ENCODE measurements at regions not wholly inside any gene's neighbourhood (a gene's known extent, or its start where the extent isn't known, plus 50 kb on each side); places are given as distances from the start of the nearest gene placed in this dataset.
A peak's percentile ranks its signal among the peaks of the same experiment; 100 is the strongest.
"Not testable (repeated sequence)": the region's sequence is repeated elsewhere in the genome, so short reads cannot be mapped to it uniquely, and the experiment has no call there.

DNA sequence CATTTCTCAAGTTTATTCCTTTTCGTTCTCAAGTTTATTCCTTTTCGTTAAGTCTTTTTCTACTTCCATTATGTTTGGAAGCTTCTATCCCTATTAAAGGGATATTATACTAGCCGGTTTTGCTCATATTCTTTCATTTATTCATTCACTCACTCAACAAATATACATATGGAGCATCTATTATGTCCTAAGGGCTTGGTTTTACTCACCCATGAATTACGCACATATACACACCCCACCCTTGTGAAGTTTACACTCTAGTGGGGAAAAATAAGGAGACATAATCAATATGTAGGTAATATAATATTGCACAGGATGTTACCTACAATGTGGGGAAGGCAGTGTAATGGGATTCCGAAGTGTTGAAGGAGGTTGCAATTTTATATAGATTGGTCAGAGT is 90.5 kb downstream of the ACTL7B start:
- DNase-seq (ENCODE audit: low spot score), result no peak

DNA sequence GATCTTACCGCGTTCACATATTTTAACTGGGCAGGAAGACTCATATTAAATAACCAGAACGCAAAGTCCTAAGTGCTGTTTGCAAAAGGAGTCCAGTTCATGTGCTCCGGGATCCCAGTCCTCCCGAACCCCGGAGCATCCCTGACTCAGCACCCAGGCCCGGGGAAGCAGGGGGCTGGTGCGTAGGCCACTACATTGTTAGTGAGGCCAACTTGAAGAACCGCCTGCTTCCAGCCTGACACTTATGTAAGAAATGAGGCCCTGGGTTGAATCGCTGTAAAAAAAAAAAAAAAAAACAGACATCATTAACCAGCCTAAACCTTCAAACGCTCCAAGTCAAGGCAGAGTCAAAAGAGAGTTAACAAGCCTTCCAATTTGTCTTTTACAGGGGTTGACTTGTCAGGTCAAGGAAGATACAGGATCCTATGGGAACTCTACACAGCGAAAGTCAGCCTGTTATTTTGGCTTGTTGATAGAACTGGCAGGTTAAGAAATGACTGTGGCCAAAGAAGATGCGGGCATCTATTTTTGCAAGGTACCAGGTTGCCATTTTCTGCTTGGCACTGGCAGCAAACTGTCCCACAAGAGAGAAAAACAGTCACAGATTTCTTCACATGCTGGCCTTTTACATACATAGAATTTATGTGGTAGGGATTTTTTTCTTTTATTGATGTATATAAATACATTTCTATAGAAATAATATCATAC is 93.3 kb downstream of the ACTL7B start:
- DNase-seq (ENCODE audit: low spot score), result no peak

- peak; percentile 81 for DNase-seq (ENCODE audit: low spot score)
Observed at GRCh38 chr9:108761655-108762347, 94.0 kb downstream of the ACTL7B start.

DNA sequence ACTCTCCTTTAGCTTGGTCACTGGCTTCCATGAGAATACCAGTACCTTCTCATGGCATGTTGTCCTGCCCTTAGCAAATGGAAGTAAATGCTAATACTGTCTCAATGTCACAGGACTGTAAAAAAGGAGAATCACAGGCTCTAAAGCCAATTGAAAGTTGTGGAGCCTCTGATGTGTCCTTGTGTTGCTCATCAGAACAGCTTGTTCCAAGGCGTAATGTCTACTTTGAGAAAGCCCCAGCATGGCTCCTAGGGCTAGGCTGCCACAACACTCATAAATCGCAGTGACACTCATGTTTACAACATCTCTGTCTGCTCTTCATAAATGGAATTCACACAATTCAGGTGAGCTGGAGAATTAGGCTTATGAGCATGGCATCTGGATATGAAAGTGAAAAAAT is 94.9 kb downstream of the ACTL7B start:
- DNase-seq (ENCODE audit: low spot score), result no peak

DNA sequence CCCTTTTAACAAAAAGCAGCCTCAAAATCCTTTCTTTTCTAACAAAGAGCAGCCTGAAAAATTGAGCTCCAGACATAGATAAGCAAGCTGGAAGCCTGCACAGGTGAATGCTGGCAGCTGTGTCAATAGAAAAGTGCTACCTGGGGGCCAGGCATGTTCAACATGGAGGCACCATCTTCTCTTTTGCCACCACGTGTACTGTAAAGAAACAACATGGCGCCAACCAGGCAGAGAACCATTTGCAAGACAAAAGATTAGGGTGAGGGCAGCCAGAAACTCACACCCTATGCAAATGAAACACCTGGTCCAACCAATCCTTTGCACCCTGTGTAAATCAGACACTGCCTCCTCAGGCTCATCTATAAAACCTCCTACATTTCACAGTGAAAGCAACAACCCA is 96.0 kb downstream of the ACTL7B start:
- no peak for DNase-seq (ENCODE audit: low spot score)

GRCh38 chr9:108759399-108759798 is 96.4 kb downstream of the ACTL7B start:
- DNase-seq (ENCODE audit: low spot score), result no peak

GRCh38 chr9:108756746-108757490 is 98.9 kb downstream of the ACTL7B start:
- no peak for DNase-seq (ENCODE audit: low spot score)

GRCh38 chr9:108755979-108756378 is 99.8 kb downstream of the ACTL7B start:
- DNase-seq (ENCODE audit: low spot score), result no peak

- no peak for DNase-seq (ENCODE audit: low spot score)
Observed at GRCh38 chr9:108751369-108751768, 104.4 kb downstream of the ACTL7B start.

DNA sequence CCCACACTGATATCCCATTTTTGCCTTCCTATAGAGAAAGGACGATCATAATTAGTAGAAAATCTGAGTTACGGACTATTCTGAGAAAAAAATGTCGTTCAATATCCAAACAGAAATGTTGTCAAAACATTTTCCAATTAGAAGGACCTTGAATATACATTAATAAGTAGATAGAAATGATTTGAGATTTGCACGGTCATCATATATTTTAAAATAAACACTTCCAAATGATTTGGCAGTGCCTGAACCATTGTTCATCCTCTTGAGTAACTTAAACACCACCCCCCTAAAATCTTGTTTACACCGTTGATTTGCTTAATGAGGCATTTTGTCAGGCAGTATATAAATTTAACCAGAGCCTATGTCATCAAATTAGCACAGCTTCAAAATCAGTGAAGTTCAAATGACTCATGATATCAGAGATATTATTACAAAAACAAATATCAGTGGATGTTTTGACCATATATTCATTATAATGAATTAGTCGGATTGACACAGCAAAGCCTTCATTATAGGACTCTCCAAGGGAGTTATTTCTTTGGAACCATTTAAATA is 105.0 kb downstream of the ACTL7B start:
- DNase-seq (ENCODE audit: low spot score), result no peak

DNA sequence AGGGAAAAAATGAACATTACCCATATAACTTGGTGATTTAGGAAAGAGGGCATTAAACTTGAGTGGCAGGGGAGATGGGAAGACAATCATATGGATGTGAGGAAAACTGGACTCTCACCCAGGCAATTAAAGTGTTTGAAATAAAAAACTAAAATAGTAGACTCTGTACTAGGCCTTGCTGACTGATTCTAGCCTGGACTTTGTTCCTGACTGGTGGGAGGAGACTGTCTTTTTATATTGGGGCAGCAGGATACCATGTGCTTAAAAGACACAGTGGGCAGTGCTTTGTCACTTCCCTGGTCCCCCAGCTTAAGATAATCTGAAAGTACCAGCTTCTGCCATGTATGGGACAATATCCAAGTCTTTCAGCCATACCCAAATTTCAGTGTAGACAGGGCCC is 107.0 kb downstream of the ACTL7B start:
- no peak for DNase-seq (ENCODE audit: low spot score)

GRCh38 chr9:108746864-108747263 is 108.9 kb downstream of the ACTL7B start:
- no peak for DNase-seq (ENCODE audit: low spot score)

GRCh38 chr9:108746001-108746400 is 109.8 kb downstream of the ACTL7B start:
- DNase-seq (ENCODE audit: low spot score), result no peak

GRCh38 chr9:108744641-108745040 is 111.1 kb downstream of the ACTL7B start:
- no peak for DNase-seq (ENCODE audit: low spot score)

GRCh38 chr9:108743901-108744371 is 111.8 kb downstream of the ACTL7B start:
- no peak for DNase-seq (ENCODE audit: low spot score)

GRCh38 chr9:108743416-108743815 is 112.4 kb downstream of the ACTL7B start:
- DNase-seq (ENCODE audit: low spot score), result no peak

GRCh38 chr9:108742191-108742590 is 113.6 kb downstream of the ACTL7B start:
- DNase-seq (ENCODE audit: low spot score), result no peak

GRCh38 chr9:108731292-108731691 is 124.5 kb downstream of the ACTL7B start:
- DNase-seq (ENCODE audit: low spot score), result not testable (repeated sequence)

DNA sequence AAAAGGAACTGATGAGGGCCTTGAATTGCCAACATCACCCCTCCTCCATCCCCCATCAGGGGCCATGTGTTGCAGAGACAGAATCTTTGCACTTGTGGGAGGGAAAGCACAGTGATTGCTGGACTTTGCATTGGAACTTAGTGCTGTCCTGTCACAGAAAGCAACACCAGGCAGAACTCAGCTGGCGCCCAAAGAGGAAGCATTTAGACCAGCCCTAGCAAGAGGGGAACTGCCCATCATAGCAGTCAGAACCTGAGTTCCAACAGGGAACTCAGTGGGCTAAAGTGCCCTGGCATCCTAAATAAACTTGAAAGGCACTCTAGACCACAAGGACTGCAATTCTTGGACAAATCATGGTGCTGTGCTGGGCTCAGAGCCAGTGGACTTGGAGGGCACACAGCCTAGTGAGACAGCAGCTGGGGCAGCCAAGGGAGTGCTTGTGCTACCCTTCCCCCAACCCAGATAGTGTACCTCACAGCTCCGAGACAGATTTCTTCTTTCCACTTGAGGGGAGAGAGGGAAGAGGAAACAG is 128.1 kb downstream of the ACTL7B start:
- DNase-seq (ENCODE audit: low spot score), result peak; percentile 83

DNA sequence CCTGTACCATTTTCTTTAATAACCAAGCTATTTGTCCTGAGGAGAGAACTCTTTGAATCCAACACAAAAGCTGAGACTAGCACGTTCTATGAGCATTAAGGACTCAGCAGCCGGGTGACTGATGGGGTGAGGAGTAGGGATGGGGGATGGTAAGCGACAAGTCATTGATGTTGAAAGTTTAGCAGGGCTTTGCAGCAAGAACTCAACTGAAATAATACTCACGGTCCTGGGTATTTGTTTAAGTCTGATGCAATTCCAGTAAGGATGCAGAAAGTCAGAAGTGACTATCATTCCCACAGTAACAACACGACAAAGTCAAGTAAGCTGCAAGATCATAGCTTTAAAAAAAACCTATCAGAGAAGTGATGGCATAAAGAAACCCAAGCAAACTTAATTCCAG is 131.1 kb downstream of the ACTL7B start:
- no peak for DNase-seq (ENCODE audit: low spot score)

- no peak for DNase-seq (ENCODE audit: low spot score)
Observed at GRCh38 chr9:108724122-108724521, 131.7 kb downstream of the ACTL7B start.

DNA sequence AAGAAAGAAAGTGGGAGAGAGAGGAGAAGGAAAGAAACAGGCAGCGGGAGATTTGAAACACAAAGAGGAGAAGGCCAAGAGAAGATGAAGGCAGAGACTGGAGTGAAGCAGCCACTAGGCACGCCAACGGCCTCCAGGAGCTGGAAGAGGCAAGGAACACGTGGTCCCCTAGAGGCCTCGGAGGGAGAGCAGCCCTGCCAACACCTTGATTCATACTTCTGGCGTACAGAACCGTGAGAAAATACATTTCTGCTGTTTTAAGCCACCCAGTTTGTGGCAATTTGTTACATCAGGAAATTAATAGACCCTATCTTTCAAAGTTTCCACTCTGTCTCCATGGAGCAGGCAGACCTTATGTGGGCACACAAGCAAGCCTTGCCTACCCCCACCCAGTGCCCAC is 133.4 kb downstream of the ACTL7B start:
- DNase-seq (ENCODE audit: low spot score), result no peak
